HG03196 (cell line): ENCODE measurements at regions not wholly inside any gene's neighbourhood (a gene's known extent, or its start where the extent isn't known, plus 50 kb on each side); places are given as distances from the start of the nearest gene placed in this dataset.

Experiments used
- ATAC-seq: cut with Tn5 transposase; IDR thresholded peaks from one replicate; pipeline ENCODE4 v1.9.1; 2021; ENCODE audit not compliant: unreplicated experiment

DNA sequence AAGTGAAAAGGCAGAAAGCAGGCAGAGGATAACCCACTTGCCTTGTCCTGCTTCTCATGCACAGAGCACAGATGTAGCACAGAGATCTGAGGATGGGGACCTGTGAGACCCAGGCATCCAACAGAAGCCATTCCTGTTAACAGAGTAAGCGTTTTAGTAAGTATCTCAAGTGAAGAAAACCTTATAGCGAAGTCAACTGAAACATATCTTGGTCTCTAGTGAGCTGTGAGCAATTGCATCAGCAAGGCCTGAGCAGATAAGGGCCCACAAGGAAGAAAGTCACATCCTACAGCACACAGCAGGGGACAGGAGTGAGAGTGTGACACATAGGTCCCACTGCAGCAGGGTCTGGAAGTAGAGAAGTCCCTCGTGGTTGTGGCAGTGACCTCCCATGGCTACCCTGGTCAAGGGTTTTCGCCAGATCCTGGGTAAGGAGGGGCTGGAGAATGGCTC lies 248.7 kb upstream of the TNP1 start:
- ATAC-seq: no peak

DNA sequence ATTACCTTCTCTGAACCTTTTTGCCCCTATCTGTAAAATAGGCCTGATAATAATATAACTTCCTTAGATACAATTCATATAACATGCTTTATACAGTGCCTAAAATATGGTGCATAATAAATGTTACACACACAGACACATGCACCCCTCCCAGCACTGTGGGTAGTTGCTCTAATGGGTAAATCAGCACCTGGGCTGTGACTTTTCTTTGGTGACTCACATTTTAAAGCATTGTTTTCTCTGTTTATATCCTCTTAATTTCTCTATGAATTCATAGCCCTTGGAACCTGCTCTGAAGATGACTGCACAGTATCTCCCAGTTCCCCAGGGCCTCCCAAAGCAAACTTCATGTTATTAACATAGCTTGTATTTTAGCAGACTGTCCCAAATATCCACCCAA lies 248.2 kb upstream of the TNP1 start:
- no peak for ATAC-seq

DNA sequence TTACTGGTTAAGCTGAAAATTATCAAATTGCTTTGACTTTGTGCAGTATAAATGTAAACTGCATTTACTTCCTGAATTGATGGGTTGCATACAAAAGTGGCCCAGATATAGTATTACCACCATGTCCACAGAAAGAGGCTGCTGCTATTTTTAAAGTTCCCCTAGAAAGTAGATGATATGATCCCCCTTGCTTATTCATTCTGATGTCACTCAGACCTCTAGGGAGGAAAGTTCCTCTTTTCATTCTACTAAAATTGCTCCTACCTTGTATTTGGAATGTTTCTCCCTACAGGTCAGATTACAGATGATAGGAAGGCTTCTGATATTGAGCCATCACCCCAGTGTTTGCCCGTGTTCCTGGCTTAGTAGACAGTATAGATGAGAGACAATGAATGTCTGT lies 247.6 kb upstream of the TNP1 start:
- no peak for ATAC-seq

GRCh38 chr2:217106650-217107014 lies 246.8 kb upstream of the TNP1 start:
- ATAC-seq: no peak

DNA sequence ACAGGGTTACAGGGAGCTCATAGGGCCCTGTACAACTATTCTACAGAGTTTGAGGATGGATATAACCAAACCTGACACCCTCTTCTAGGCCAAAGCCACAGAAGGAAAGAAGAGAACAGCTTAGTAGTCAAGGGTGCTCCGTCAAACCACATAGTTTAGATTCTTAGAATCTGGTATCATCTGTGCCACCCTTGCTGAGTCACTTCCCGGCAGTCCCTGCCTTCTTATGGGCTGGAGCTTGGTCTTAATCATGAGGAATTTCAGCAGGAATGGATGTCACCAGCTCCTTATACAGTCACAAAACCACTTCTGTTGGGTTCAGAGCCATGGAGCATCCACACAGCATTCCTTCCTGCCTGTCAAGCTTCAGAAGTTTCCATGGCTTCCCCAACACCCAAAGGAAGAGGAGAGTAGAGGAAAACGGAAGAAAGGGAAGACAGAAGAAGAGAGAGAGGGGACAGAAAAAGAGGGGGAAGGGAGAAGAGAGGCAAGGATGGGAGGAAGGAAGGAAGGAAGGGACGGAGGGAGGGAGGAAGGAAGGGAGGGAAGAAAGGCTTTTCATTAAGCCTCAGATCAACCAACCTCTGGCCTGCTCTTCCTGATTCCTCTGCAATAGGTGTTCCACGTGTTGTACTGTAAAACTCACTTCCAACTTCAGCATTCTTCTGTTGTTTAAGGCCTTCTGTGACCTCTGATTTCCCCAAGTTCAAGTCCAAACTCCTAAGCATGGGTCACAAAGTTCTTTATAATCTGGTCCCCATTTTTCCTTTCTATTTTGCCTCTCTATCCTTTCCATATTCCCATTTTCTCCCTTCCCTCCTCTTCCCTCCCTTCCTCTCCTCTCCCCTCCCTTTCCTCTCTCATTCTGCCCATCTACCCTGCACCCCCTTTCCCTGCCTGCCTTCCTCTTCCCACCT lies 246.1 kb upstream of the TNP1 start:
- ATAC-seq: no peak

GRCh38 chr2:217103752-217104545 lies 244.1 kb upstream of the TNP1 start:
- ATAC-seq: no peak

GRCh38 chr2:217102956-217103355 lies 243.1 kb upstream of the TNP1 start:
- no peak for ATAC-seq

DNA sequence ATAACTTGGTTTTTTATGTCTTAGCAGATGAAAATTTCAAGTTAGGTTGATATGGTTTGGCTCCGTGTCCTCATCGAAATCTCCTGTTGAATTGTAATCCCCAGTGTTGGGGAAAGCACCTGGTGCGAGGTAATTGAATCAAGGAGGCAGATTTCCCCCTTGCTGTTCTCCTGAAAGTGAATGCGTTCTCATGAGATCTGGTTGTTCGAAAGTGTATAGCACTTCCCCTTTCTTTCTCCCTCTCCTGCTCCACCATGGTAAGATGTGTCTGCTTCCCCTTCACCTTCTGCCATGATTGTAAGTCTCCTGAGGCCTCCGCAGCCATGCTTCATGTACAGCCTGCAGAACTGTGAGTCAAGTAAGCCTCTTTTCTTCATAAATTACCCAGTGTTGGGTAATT lies 242.1 kb upstream of the TNP1 start:
- no peak for ATAC-seq

- no peak for ATAC-seq
These were observed 239.7 kb upstream of the TNP1 start for GRCh38 chr2:217099561-217099960.

DNA sequence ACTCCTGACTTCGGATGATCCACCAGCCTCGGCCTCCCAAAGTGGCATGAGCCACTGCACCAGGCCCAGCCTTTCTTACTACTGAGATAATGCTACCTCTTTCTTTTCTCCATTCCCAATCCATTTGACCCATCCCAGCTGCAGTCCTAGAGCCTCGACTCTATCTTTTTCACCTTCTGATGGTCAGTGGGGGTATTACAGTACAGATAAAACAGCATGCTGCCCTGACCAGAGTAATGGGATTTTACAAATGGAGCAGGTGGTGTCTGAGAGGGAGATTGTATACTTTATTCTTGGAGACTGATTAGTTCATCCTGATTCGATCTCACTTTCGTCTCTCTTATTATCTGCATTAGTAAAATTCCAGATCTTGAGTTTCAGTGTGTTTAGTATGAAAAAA lies 238.6 kb upstream of the TNP1 start:
- no peak for ATAC-seq

GRCh38 chr2:217097346-217097745 lies 237.5 kb upstream of the TNP1 start:
- ATAC-seq: no peak

- no peak for ATAC-seq
These were observed 236.8 kb upstream of the TNP1 start for GRCh38 chr2:217096474-217097225.

DNA sequence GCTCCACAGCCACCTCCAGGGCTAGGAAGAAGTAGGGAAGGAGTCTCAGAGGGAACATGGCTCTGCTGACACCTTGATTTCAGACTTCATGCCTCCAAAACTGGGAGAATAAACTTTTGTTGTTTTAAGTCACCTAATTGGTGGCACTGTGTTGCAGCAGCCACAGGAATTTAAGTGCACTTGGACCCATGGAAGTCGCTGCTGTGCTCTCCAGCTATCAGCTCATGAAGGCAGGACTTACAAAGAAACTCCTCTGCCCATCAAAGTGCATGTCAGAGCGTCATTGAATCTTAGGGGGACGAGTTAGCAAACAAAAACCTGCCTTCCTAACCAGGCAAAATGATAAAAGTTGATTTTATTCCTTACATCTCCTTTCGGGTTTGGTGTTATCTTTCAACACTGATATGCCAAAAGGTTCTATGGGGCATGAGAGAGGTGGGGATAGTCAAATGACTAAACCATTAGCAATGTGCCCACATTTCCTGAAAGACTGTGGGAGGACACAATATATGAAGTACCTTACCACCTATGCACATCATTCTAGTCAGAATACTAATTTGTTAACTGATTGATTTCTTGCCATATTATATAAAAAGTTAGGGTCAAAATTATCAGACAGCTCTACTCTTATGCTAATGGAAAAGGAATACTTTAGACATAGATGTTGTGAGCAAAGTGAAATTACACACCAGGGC lies 235.8 kb upstream of the TNP1 start:
- no peak for ATAC-seq

GRCh38 chr2:217092710-217093379 lies 233.0 kb upstream of the TNP1 start:
- ATAC-seq: no peak

- ATAC-seq: no peak
These were observed 231.7 kb upstream of the TNP1 start for GRCh38 chr2:217091531-217091930.

GRCh38 chr2:217090884-217091283 lies 231.0 kb upstream of the TNP1 start:
- no peak for ATAC-seq

GRCh38 chr2:217090024-217090473 lies 230.2 kb upstream of the TNP1 start:
- ATAC-seq: peak; percentile 72

GRCh38 chr2:217086718-217087117 lies 226.9 kb upstream of the TNP1 start:
- ATAC-seq: no peak

- peak; percentile 35 for ATAC-seq
These were observed 226.2 kb upstream of the TNP1 start for GRCh38 chr2:217086038-217086522.

DNA sequence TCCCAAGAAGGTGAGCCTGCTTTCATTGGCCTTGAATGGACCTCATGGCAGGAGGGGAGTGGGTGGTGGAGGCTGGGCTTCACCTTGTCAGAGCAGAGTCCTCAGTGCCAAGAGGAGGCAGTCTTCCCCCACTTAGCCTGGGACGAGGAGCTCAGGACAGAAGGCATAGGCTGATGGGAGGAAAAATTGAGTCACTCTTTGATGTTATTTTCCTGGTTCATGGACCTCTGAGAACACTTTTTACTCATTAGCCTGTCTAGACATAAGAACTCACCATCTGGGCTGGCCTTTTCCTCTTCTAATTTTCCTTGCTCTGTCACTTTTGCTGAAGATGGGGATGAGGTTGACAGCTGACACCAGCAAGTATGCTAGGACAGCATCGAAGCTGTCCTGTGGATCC lies 225.7 kb upstream of the TNP1 start:
- no peak for ATAC-seq
